22Rv1 (cell line): ENCODE measurements at regions not wholly inside any gene's neighbourhood (a gene's known extent, or its start where the extent isn't known, plus 50 kb on each side); places are given as distances from the start of the nearest gene placed in this dataset.

Experiments
- ZFX ChIP-seq: fragments of 450-650 bp; IDR thresholded peaks from 2 replicates; pipeline ENCODE4 v1.6.1; 2017; ENCODE audit warnings: antibody characterized with exemption, borderline replicate concordance
- TF ChIP-seq, protein P1 (sequence below): fragments of 450-650 bp; IDR thresholded peaks from 2 replicates; pipeline ENCODE4 v1.5.1; 2017; ENCODE audit warnings: mild to moderate bottlenecking

DNA sequence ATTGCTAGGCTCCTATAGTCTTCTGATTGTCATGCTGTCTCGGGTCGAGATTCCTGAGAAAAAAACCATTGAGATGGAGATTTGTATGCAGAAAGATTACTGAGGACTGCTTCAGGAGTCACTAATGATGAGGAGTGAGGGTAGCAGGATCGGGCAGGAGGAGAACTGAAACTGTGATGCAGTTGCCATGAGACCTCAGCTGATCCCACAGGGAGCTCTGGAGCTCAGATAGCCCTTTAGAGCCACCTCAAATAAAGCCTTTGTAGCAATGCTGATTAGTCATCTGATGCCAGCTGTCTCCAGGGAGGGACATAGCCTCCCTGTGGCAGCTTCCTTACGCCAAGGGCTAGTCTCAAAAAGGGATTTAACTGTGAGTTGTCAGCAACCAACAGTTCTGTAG, 256.9 kb downstream of the DMAC1 start:
- TF ChIP-seq, protein P1, sequence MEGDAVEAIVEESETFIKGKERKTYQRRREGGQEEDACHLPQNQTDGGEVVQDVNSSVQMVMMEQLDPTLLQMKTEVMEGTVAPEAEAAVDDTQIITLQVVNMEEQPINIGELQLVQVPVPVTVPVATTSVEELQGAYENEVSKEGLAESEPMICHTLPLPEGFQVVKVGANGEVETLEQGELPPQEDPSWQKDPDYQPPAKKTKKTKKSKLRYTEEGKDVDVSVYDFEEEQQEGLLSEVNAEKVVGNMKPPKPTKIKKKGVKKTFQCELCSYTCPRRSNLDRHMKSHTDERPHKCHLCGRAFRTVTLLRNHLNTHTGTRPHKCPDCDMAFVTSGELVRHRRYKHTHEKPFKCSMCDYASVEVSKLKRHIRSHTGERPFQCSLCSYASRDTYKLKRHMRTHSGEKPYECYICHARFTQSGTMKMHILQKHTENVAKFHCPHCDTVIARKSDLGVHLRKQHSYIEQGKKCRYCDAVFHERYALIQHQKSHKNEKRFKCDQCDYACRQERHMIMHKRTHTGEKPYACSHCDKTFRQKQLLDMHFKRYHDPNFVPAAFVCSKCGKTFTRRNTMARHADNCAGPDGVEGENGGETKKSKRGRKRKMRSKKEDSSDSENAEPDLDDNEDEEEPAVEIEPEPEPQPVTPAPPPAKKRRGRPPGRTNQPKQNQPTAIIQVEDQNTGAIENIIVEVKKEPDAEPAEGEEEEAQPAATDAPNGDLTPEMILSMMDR: no peak
- TF ChIP-seq ZFX: no peak
